ENCODE measurements at regions not wholly inside any gene's neighbourhood (a gene's known extent, or its start where the extent isn't known, plus 50 kb on each side); places are given as distances from the start of the nearest gene placed in this dataset.

GRCh38 chr11:97683733-97684132 lies 1293.9 kb downstream of the JRKL start:
- H3K27ac ChIP-seq (ENCODE audit: insufficient read depth, low read length): no peak overlapping the region
- ChIA-PET POLR2A (ENCODE audit: unreplicated experiment) (no interaction called here), CTCF (no interaction called here)
- H3K4me1 ChIP-seq (ENCODE audit: control insufficient read depth, insufficient read depth, low read length): no peaks in the 10 kb centered on the region
- no peak overlapping the region for H4K91ac ChIP-seq (ENCODE audit: insufficient read depth, low read depth, low read length)
- in situ Hi-C loops (cut with MboI; ENCODE audit: low sequenced_read_pairs): no loop called here
- H4K5ac ChIP-seq (ENCODE audit: low read depth, low read length): no peak overlapping the region
- H2BK5ac ChIP-seq (ENCODE audit: low read depth, low read length, poor library complexity, severe bottlenecking): no peak overlapping the region
- no peak overlapping the region for H2AK5ac ChIP-seq (ENCODE audit: low read depth, low read length)
- dilution Hi-C loops (cut with HindIII; ENCODE audit: low sequenced_read_pairs, unreplicated experiment): no loop called here
- no peak overlapping the region for H2AK9ac ChIP-seq (replicated peaks; ENCODE audit: low read depth, low read length, poor library complexity)
- H3K79me1 ChIP-seq (ENCODE audit: low read depth in 1 of 2, low read length in 2 of 2): no peaks in the 10 kb centered on the region
- H3K4me3 ChIP-seq (ENCODE audit: insufficient read depth, low read depth, low read length): no peak overlapping the region
- ATAC-seq (ENCODE audit: low read depth): no peak
- H4K20me1 ChIP-seq (ENCODE audit: insufficient read depth, low read length): no peaks in the 10 kb centered on the region
- no peak overlapping the region for H2BK15ac ChIP-seq (ENCODE audit: low read depth, low read length)
- H3K36me3 ChIP-seq (ENCODE audit: control insufficient read depth, insufficient read depth, low read length): no peaks in the 10 kb centered on the region
- H3K14ac ChIP-seq (replicated peaks; ENCODE audit: low read depth, low read length): no peak overlapping the region
- no peak overlapping the region for H2BK120ac ChIP-seq (ENCODE audit: low read depth, low read length)
- H3K18ac ChIP-seq (ENCODE audit: low read depth, low read length): no peak overlapping the region
- no peaks in the 10 kb centered on the region for H3K9me1 ChIP-seq (ENCODE audit: insufficient read depth, low read length)
- WGBS, 2 experiments (ENCODE audit: extremely low coverage in 2 of 2, insufficient read length in 1 of 2): 88% methylated on average over 1 of the region's 2 CpGs; no CpG with 5 or more reads in 1 of the 2 experiments
- no TSS peak for BruUV-seq (replicated peaks)
- no peak overlapping the region for H3K56ac ChIP-seq (ENCODE audit: extremely low read depth, insufficient read depth, low read length)
- intact Hi-C loops (cut with micrococcal nuclease): no loop called here
- H3K9ac ChIP-seq (ENCODE audit: low read depth, low read length): no peak overlapping the region
- H3K4me2 ChIP-seq (ENCODE audit: low read depth, low read length): no peak overlapping the region
- no peak overlapping the region for H3K23ac ChIP-seq (ENCODE audit: low read depth, low read length)
- H3K27me3 ChIP-seq (ENCODE audit: control insufficient read depth, insufficient read depth, low read length): no peaks in the 10 kb centered on the region
- no peak overlapping the region for H2BK20ac ChIP-seq (ENCODE audit: low read depth, low read length)
- no peak overlapping the region for H3K4ac ChIP-seq (ENCODE audit: low read depth, low read length)
- no peak overlapping the region for H2AFZ ChIP-seq (replicated peaks; ENCODE audit: low read length, poor library complexity)
- DNase-seq: no peak
- peaks cover 11% of the 10 kb centered on the region; the same call in 1 of the 2 replicates for H3K9me3 ChIP-seq (ENCODE audit: control insufficient read depth, insufficient read depth, low read length)
- H4K8ac ChIP-seq (ENCODE audit: low read depth in 2 of 2, low read length in 2 of 2): no peak overlapping the region
- TF ChIP-seq RCOR1 (IDR thresholded peaks at IDR 0.05; ENCODE audit: insufficient replicate concordance, low read length) (no peak), MAFK (IDR thresholded peaks at IDR 0.05; ENCODE audit: low read depth, low read length) (no peak), SMC3 (IDR thresholded peaks at IDR 0.05; ENCODE audit: low read depth, low read length) (no peak), MXI1 (IDR thresholded peaks at IDR 0.05; ENCODE audit: borderline replicate concordance, low read depth, low read length) (no peak), RFX5 (IDR thresholded peaks at IDR 0.05; ENCODE audit: low read depth, low read length) (no peak), FOS (IDR thresholded peaks at IDR 0.05; ENCODE audit: low read depth, low read length) (no peak)

Data from IMR-90 (cell line).